HepG2 (cell line): ENCODE measurements at regions not wholly inside any gene's neighbourhood (a gene's known extent, or its start where the extent isn't known, plus 50 kb on each side); places are given as distances from the start of the nearest gene placed in this dataset.

Experiments
- ATAC-seq: fragments of 200-7000 bp; cut with Tn5 transposase; 3 replicates; pipeline ENCODE4 v1.9.1; 2020; ENCODE audit warnings: mild to moderate bottlenecking, moderate library complexity
- BruUV-seq: library from RNA; stranded (reverse); fragments of 400-500 nt; replicated peaks from 2 replicates; lab custom pipeline; 2021; lab: Mats Ljungman, UMichigan
- CTCF ChIA-PET: fragments of 300-600 bp; formaldehyde crosslinking; extraction: SDS; loops from one replicate; lab custom pipeline; 2021; ENCODE audit warnings: low total read pairs, inconsistent platforms, low intra/inter-chr PET ratio; lab: Yijun Ruan, JAX
- POLR2A ChIA-PET: fragments of 350-600 bp; sonication (Branson Sonifier 250); formaldehyde crosslinking; loops from one replicate; lab custom pipeline; 2020; ENCODE audit warnings: antibody characterized with exemption, inconsistent platforms; lab: Yijun Ruan, JAX
- DNase-seq: peaks from one replicate; pipeline ENCODE4 v3.0.0-alpha.2; 2015; ENCODE audit warnings: low spot score
- FAIRE-seq: peaks from 3 replicates; lab custom pipeline; 2011; peaks lifted over from hg19 to GRCh38; lab: Jason Lieb, UNC
- H2AFZ ChIP-seq: one replicate; pipeline ENCODE4 v1.6.1; 2011; ENCODE audit warnings: low read length, inconsistent platforms
- H3K27ac ChIP-seq: fragments of 300-600 bp; 3 replicates; pipeline ENCODE4 v1.8.0; 2011; ENCODE audit warnings: mixed run types, mild to moderate bottlenecking, mixed read lengths, low read length, inconsistent platforms; ENCODE audit not compliant: insufficient read depth; ENCODE audit errors: extremely low read length
- H3K27me3 ChIP-seq, 2 experiments: fragments of 200-600 bp in 1 of 2; 2 replicates in 1 of 2; 3 replicates in 1 of 2; pipeline versions ENCODE4 v1.6.0 to v1.8.0; 2011; ENCODE audit warnings: low read length in 2 of 2, mild to moderate bottlenecking in 2 of 2, moderate library complexity in 2 of 2, inconsistent platforms in 1 of 2; ENCODE audit not compliant: insufficient read depth in 2 of 2, control insufficient read depth in 1 of 2
- H3K36me3 ChIP-seq, 2 experiments: fragments of 200-600 bp in 1 of 2; replicated peaks in 1 of 2; 2 replicates in 1 of 2; 3 replicates in 1 of 2; pipeline versions ENCODE4 v1.5.1 to v1.8.0; 2011; ENCODE audit warnings: low read length in 2 of 2, inconsistent platforms in 1 of 2; ENCODE audit not compliant: insufficient read depth in 2 of 2, control insufficient read depth in 1 of 2
- H3K4me1 ChIP-seq: 2 replicates; pipeline ENCODE4 v1.5.1; 2012; ENCODE audit warnings: low read length, inconsistent platforms; ENCODE audit not compliant: insufficient read depth
- H3K4me2 ChIP-seq: 2 replicates; pipeline ENCODE4 v1.6.0; 2011; ENCODE audit warnings: low read depth, low read length, inconsistent platforms
- H3K4me3 ChIP-seq, 3 experiments: fragments of 200-600 bp in 1 of 3; sonication (generic), shearing (Covaris generic) in 1 of 3; replicated peaks in 1 of 3; 2 replicates each; pipeline ENCODE4 v1.5.1; 2011 to 2016; ENCODE audit warnings: low read length in 3 of 3, inconsistent platforms in 2 of 3, low read depth in 2 of 3, mild to moderate bottlenecking in 2 of 3, control low read depth in 1 of 3, mixed read lengths in 1 of 3; ENCODE audit not compliant: insufficient read depth in 1 of 3
- H3K79me2 ChIP-seq: one replicate; pipeline ENCODE4 v1.6.1; 2011; ENCODE audit warnings: low read length, inconsistent platforms; ENCODE audit not compliant: insufficient read depth
- H3K9ac ChIP-seq: 2 replicates; pipeline ENCODE4 v1.6.0; 2011; ENCODE audit warnings: mild to moderate bottlenecking, low read depth, low read length, inconsistent platforms; ENCODE audit not compliant: insufficient read depth
- H3K9me3 ChIP-seq: 2 replicates; pipeline ENCODE4 v1.5.1; 2012; ENCODE audit warnings: mild to moderate bottlenecking, low read length
- H4K20me1 ChIP-seq: 2 replicates; pipeline ENCODE4 v1.6.0; 2011; ENCODE audit warnings: inconsistent platforms, mild to moderate bottlenecking, low read length, moderate library complexity; ENCODE audit not compliant: insufficient read depth
- HNF4G ChIP-seq, 2 experiments: sonication (generic) in 1 of 2; formaldehyde crosslinking in 1 of 2; IDR thresholded peaks; 2 replicates each; pipeline versions ENCODE4 v1.4.0 to v1.6.1; 2011 to 2020; ENCODE audit warnings: borderline replicate concordance in 2 of 2, low read depth in 2 of 2, mild to moderate bottlenecking in 2 of 2, low read length in 1 of 2, missing genetic modification reagents in 1 of 2, moderate library complexity in 1 of 2
- MAFF ChIP-seq: IDR thresholded peaks from 2 replicates; pipeline ENCODE4 v1.6.1; 2011; ENCODE audit warnings: low read depth, low read length, improper control_type of control experiment
- NFKBIZ ChIP-seq: IDR thresholded peaks from 2 replicates; pipeline ENCODE4 v1.6.1; 2018; ENCODE audit warnings: missing genetic modification reagents, missing compliant biosample characterization
- PLRG1 ChIP-seq: fragments of 450-650 bp; conservative IDR thresholded peaks from 2 replicates; pipeline ENCODE4 v1.6.1; 2016
- RAD21 ChIP-seq: fragments of 450-650 bp; formaldehyde crosslinking; IDR thresholded peaks from 2 replicates; pipeline ENCODE4 v1.5.0; 2020; ENCODE audit warnings: mild to moderate bottlenecking
- SIX4 ChIP-seq: sonication (generic); formaldehyde crosslinking; IDR thresholded peaks from 2 replicates; pipeline ENCODE4 v1.4.0; 2020; ENCODE audit warnings: missing genetic modification reagents
- TEAD3 ChIP-seq: optimal IDR thresholded peaks from 2 replicates; pipeline ENCODE3; 2016; ENCODE audit warnings: borderline replicate concordance
- ZC3H4 ChIP-seq: sonication (generic); formaldehyde crosslinking; IDR thresholded peaks from 2 replicates; pipeline ENCODE4 v1.4.0; 2020; ENCODE audit warnings: missing genetic modification reagents, borderline replicate concordance
- ZFP36L2 ChIP-seq: sonication (generic); formaldehyde crosslinking; IDR thresholded peaks from 2 replicates; pipeline ENCODE4 v1.4.0; 2020; ENCODE audit warnings: missing genetic modification reagents
- ZFP37 ChIP-seq: sonication (generic); formaldehyde crosslinking; IDR thresholded peaks from 2 replicates; pipeline ENCODE4 v1.4.0; 2020; ENCODE audit warnings: missing genetic modification reagents, borderline replicate concordance
- ZHX1 ChIP-seq: sonication (generic); formaldehyde crosslinking; IDR thresholded peaks from 2 replicates; pipeline ENCODE4 v1.8.1; 2022; ENCODE audit warnings: low read depth, mild to moderate bottlenecking, missing genetic modification reagents
- ZNF234 ChIP-seq: sonication (generic); formaldehyde crosslinking; conservative IDR thresholded peaks from 2 replicates; pipeline ENCODE4 v1.5.1; 2020; ENCODE audit warnings: mild to moderate bottlenecking, missing genetic modification reagents
- ZNF430 ChIP-seq: sonication (generic); formaldehyde crosslinking; IDR thresholded peaks from 2 replicates; pipeline ENCODE4 v1.9.0; 2021; ENCODE audit warnings: mild to moderate bottlenecking, missing genetic modification reagents
- ZSCAN9 ChIP-seq: IDR thresholded peaks from 2 replicates; pipeline ENCODE4 v1.6.1; 2016; ENCODE audit warnings: borderline replicate concordance
- WGBS: methylation state at CpG from one replicate; pipeline ENCODE4 v1.1.6; 2017; ENCODE audit warnings: low lambda C conversion rate; 5-methylcytosine and 5-hydroxymethylcytosine counted together
- in situ Hi-C: cut with HindIII; loops from 2 replicates; pipeline ENCODE4 v1.10.0; 2017; ENCODE audit warnings: low pct_unique_long_range_greater_than_20kb; ENCODE audit not compliant: extremely low pct_ligation_motif_present
- intact Hi-C: fragments of 100-400 bp; cut with micrococcal nuclease; formaldehyde crosslinking; loops from one replicate; pipeline ENCODE4 v1.10.0; 2022; ENCODE audit not compliant: unreplicated experiment
- TF ChIP-seq, protein P1 (sequence below): sonication (generic); formaldehyde crosslinking; IDR thresholded peaks from 2 replicates; pipeline ENCODE4 v1.5.0; 2020; ENCODE audit warnings: missing genetic modification reagents, mild to moderate bottlenecking, borderline replicate concordance

- intact Hi-C loops (no loop called here), in situ Hi-C loops (no loop called here)
- DNase-seq (no peak), FAIRE-seq (no peak), ATAC-seq (no peak; the same call in 2 of the 3 replicates)
- no TSS peak for BruUV-seq
- POLR2A ChIA-PET = no interaction called here
- Histone ChIP-seq H4K20me1 (no peaks in the 10 kb centered on the region), H3K27me3 (peaks cover 1 to 9% of the 10 kb centered on the region in 2 experiments; a peak in 3 of 5 replicates), H3K36me3 (no peaks in the 10 kb centered on the region), H2AFZ (no peak overlapping the region), H3K4me2 (no peak overlapping the region), H3K4me1 (no peaks in the 10 kb centered on the region), H3K27ac (no peak overlapping the region), H3K4me3 (no peak overlapping the region), H3K79me2 (no peaks in the 10 kb centered on the region), H3K9me3 (no peaks in the 10 kb centered on the region), H3K9ac (no peak overlapping the region)
- 60% methylated on average over 2 of the region's 8 CpGs for WGBS
- CTCF ChIA-PET = no interaction called here
- TF ChIP-seq ZNF430 (CRISPR knock-in tag) (no peak), ZC3H4 (no peak), RAD21 (CRISPR knock-in tag) (no peak), PLRG1 (no peak), HNF4G (IDR thresholded peaks at IDR 0.05; ENCODE audit: borderline replicate concordance, low read depth, low read length) (no peak), HNF4G (CRISPR knock-in tag; IDR thresholded peaks at IDR 0.05; ENCODE audit: borderline replicate concordance, low read depth) (no peak), NFKBIZ (CRISPR knock-in tag) (no peak), ZNF234 (CRISPR knock-in tag) (no peak), ZHX1 (CRISPR knock-in tag) (no peak), ZFP37 (CRISPR knock-in tag) (no peak), MAFF (no peak), ZFP36L2 (CRISPR knock-in tag) (no peak), SIX4 (CRISPR knock-in tag) (no peak), ZSCAN9 (CRISPR knock-in tag) (no peak), TEAD3 (no peak)
- TF ChIP-seq, protein P1, sequence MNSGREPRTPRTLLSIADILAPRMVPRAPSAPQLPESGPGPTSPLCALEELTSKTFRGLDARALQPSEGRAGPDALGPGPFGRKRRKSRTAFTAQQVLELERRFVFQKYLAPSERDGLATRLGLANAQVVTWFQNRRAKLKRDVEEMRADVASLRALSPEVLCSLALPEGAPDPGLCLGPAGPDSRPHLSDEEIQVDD = no peak
These were observed 204.1 kb downstream of the COPRS start for GRCh38 chr17:31654936-31655335.
